ENCODE measurements at regions not wholly inside any gene's neighbourhood (a gene's known extent, or its start where the extent isn't known, plus 50 kb on each side); places are given as distances from the start of the nearest gene placed in this dataset.
A peak's percentile ranks its signal among the peaks of the same experiment; 100 is the strongest.

DNA sequence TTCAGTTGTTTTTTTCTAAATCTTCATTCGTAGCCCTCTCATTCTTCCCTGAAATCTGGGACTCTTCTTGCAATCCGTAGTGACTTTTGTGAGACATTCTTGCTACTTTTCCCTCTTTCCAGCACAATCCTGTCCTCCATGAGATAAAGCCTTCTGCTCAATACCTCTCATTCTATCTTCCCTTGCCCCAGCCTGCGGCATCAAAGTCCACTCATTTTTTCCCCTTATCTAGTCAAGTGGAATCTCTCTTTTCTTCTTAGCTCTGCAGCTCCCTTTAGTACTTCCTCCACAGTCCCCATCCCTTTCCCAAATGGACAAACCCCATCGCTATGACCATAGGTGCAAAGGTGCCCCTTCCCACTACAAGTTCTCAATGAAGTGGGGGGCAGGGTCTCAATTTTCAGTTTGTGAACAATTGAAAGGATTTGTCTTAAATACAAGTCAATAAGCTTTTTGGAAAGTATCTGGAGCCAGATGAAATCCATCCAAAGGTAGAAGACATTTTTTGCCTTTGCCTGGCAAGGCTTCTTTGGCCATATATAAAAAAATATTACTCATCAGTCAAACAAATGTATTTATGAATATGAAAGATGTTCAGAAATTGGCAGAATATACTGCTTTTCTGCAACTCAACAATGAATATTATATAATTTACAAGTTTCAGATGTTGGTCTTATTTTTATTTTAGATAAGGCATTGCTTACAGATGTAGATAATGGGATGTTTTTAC is 179.4 kb downstream of the SNAPC1 start:
- DNase-seq: peak in 1 of 3 donors; percentile 38

- no peak for DNase-seq
Measured at GRCh38 chr14:61948376-61948775, 186.2 kb downstream of the SNAPC1 start.

GRCh38 chr14:61950340-61950739 is 188.1 kb downstream of the SNAPC1 start:
- DNase-seq: no peak

GRCh38 chr14:61953602-61954001 is 191.4 kb downstream of the SNAPC1 start:
- DNase-seq: no peak

GRCh38 chr14:61954306-61954705 is 192.1 kb downstream of the SNAPC1 start:
- DNase-seq: no peak

DNA sequence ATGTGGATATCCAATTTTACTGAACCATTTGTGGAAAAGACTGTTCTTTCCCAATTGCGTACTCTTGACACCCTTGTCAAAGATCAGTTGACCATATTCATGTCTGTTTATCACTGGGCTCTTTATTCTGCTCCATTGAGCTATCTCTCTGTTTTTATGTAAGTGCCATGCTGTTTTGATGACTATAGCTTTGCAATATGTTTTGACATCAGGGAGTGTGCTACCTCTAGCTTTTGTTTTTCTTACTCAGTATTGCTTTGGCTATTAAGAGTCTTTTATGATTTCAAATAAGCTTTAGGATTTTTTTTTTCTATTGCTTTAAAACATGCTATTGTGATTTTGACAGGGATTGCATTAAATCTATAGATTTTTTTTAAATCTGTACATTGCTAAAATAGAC is 194.3 kb downstream of the SNAPC1 start:
- no peak for DNase-seq

DNA sequence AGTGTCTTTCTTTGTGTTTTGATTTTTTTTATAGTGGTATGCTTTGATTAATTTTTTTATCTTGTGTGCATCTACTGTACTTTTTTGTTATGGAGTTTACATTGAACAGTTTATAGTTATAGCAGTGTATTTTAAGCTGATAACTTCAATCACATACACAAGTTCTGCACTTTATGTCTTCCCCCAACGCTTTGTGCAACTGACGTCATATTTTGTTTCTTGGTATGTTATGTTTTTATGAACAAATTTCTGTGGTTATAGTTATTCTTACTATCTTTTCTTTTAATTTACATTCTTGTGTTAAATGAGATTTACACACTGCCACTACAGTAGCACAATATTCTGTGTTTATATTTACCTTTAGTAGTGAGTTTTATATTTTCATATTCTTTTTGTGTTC is 197.1 kb downstream of the SNAPC1 start:
- DNase-seq: no peak

DNA sequence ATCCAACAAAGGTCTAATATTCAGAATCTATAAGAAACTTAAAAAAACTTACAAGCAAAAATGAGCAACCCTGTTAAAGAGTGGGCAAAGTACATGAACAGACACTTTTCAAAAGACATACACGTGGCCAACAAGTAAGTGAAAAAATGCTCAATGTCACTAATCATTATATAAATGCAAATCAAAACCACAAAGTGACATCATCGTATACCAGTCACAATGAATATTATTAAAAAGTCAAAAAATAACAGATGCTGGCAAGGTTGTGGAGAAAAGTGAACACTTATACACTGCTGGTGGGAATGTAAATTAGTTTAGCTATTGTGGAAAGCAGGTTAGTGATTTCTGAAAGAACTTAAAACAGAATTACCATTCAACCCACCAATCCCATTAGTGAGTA is 199.1 kb downstream of the SNAPC1 start:
- DNase-seq: no peak

DNA sequence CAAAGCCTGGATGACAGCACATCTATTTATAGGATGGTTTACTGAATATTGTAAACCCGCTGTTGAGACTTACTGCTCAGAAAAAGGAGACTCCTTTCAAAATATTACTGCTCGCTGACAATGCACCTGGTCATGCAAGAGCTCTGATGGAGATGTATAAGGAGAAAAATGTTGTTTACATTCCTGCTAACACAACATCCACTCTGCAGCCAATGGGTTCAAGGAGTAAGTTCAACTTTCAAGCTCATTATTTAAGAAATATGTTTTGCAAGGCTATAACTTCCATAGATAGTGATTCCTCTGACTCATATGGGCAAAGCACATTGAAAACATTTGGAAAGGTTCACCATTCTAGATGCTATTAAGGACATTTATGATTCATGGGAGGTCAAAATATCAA is 201.7 kb downstream of the SNAPC1 start:
- no peak for DNase-seq

DNA sequence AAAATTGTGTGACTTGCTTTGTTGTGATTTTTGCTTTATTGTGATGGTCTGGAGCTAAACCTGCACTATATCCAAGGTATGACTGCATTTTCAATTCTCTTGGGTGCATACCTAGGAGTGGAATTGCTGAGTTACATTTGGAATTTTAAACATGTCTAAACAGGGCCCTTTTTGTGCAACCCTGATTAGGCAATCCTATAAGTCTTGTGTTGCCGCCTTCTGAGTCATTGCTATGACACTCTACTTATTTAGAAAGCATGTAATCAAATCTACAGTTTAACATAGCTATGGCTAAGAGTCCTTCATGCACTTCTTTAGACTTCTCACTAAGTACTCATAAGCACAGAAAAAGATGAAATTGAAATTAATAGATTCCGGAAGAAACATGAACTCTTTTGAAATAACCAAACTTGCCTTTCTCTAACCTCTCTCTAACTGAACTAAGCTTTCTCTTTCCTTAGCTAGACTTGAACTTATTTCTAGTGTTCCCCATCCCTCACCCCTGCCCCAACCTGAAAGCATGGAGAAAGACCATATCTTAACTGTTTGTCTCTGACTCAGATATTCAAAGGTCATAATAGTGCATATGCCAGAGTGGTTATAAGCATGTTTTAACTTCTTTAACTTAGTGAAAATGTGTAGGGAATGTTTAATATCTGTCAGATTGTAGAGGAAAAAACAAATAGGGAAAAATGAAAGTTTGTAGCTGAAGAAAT is 203.0 kb downstream of the SNAPC1 start:
- peak in 1 of 3 donors; percentile 42 for DNase-seq

- no peak for DNase-seq
Measured at GRCh38 chr14:61968207-61968606, 206.0 kb downstream of the SNAPC1 start.

GRCh38 chr14:61972711-61973110 is 210.5 kb downstream of the SNAPC1 start:
- DNase-seq: no peak

- DNase-seq: peak in 1 of 3 donors; percentile 15
Measured at GRCh38 chr14:61973981-61974380, 211.8 kb downstream of the SNAPC1 start.

GRCh38 chr14:61977217-61977616 is 215.0 kb downstream of the SNAPC1 start:
- DNase-seq: no peak

DNA sequence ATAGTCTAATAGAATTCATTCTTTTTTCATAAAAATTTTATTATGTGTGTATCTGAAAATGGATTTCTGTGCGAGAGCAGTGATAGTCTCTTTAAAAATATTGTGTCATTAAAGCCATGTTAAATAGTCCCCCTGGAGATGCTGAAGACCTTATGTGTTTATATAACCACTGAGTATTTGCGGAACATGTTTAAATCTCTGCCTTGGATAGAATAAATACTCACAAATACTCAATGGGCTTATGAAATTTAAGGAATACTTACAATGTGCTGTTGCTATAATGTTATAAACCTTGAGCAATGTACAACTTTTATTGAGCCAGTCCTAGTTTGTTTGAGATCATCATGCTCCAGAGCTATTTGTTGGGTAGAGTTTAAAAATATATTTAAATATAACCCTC is 226.0 kb downstream of the SNAPC1 start:
- DNase-seq: no peak

DNA sequence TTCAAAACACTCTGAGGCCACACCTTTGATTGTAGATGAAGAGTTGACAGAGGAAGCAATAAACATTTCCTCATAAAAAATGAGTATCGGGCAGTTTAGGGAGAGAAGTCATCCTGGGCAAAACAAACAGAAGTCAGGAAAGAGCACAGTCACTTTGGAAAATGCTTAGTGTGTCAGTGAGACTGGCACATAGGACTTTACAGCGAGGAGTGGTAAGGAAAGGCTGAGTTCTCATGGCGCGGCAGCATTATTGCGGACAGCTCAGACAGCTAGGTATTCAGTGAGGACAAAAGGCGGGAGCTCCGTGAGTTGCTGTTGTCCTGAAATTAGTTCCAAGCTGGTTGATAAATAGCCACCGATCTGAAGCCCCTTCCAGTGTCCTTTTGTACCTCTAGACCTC is 229.9 kb downstream of the SNAPC1 start:
- no peak for DNase-seq

- no peak for DNase-seq
Measured at GRCh38 chr14:61992926-61993325, 230.7 kb downstream of the SNAPC1 start.

DNA sequence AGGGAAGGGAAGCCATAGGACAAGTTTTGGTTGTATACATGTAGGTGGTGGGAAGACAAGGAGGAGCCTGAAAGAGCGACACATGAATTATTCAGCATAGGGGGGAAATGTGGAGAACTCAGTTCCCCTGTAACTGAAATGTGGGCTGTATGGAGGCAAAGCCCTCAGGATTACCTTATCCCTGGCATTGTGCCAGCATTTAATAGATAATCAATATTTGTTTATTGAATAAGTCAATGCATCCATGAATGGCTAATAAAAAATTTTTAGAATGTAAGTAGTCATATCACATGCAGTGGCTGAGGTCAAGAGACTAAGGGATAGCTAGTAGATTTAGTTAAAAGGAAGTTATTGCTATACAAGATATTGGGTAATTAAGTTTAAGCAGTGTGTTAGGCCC is 232.4 kb downstream of the SNAPC1 start:
- DNase-seq: no peak

GRCh38 chr14:61996753-61997152 is 234.5 kb downstream of the SNAPC1 start:
- DNase-seq: no peak

- DNase-seq: no peak
Measured at GRCh38 chr14:61997161-61997560, 234.9 kb downstream of the SNAPC1 start.

DNA sequence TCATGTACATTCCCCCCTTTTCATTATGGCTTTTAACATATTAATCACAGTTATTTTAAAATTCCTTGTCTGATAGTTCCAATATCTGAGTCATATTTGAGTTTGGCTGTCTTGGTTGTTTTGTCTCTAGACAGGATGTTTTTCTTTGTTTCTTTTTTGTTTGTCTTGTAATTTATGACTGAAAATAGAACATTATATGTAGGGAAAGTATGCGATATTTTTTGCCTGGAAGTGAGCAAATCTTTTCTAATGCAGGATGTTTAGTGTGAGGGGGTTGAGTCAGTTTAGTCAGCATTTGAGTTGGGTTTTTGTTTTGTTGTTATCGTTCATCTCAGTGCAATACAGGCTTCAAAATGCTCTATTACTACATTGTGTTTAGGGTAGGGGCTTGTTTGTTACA is 239.7 kb downstream of the SNAPC1 start:
- no peak for DNase-seq

DNA sequence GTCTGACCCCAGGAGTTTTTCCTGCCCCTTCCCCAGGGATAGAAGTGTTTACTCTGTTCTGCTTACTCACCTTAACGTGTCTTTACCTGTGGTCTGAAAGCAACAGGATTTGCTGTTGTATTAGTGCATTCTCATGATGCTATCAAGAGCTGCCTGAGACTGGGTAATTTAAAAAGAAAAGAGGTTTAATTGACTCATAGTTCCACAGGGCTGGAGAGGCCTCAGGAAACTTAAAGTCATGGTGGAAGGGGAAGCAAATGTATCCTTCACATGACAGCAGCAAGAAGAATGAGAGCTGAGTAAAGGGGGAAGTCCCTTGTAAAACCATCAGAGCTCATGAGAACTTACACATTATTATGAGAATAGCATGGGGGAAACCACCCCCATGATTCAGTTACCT is 240.4 kb downstream of the SNAPC1 start:
- DNase-seq: no peak

DNA sequence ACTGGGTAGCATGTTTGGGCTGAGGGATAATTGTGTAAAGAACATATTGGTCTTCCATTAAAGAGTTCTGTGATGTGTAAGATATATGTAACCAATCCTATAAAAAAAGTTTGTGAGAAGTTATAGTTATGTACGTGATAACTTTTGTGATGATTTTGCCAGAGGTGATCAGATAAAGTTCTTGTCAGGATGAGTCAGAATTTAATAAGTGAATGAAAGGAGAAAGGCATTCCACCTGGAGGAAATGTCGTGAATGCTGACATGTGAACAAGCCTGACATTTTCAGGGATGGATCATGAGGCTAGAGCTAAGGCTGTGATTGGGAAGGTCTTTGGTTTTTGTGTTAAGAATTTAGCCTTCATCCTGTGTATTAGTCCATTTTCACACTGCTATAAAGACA is 241.5 kb downstream of the SNAPC1 start:
- DNase-seq: no peak

Measured in muscle of back (tissue), 3 donors.